ENCODE measurements at regions not wholly inside any gene's neighbourhood (a gene's known extent, or its start where the extent isn't known, plus 50 kb on each side); places are given as distances from the start of the nearest gene placed in this dataset.

GRCh38 chr4:27685091-27685490, 824.5 kb downstream of the STIM2 start:
- TF ChIP-seq EZH2 (IDR thresholded peaks at IDR 0.05; ENCODE audit: insufficient read depth, poor library complexity, severe bottlenecking) (no peak), EZH2phosphoT487 (IDR thresholded peaks at IDR 0.05; ENCODE audit: insufficient read depth, low read depth) (no peak)
